Astrocyte of the spinal cord (primary cell): ENCODE measurements at regions not wholly inside any gene's neighbourhood (a gene's known extent, or its start where the extent isn't known, plus 50 kb on each side); places are given as distances from the start of the nearest gene placed in this dataset.
A peak's percentile ranks its signal among the peaks of the same experiment; 100 is the strongest.

Source experiments
- DNase-seq: peaks from one replicate; pipeline ENCODE4 v3.0.0; 2011; ENCODE audit warnings: low read depth, low spot score
- H3K4me3 ChIP-seq: 2 replicates; pipeline ENCODE4 v1.5.1; 2011; ENCODE audit warnings: low read depth, mild to moderate bottlenecking, low read length, moderate library complexity
- in situ Hi-C: cut with HindIII; loops from 2 replicates; pipeline ENCODE4 v1.10.0; 2017; ENCODE audit warnings: low sequenced_read_pairs
- TF ChIP-seq, protein P1 (sequence below): IDR thresholded peaks from 2 replicates; pipeline ENCODE4 v1.5.1; 2012; ENCODE audit warnings: low read depth, mild to moderate bottlenecking, low read length, inconsistent platforms

GRCh38 chr4:60652933-60653332, 547.2 kb upstream of the ADGRL3 start:
- in situ Hi-C loops, result no loop called here
- DNase-seq, result no peak
- TF ChIP-seq, protein P1, sequence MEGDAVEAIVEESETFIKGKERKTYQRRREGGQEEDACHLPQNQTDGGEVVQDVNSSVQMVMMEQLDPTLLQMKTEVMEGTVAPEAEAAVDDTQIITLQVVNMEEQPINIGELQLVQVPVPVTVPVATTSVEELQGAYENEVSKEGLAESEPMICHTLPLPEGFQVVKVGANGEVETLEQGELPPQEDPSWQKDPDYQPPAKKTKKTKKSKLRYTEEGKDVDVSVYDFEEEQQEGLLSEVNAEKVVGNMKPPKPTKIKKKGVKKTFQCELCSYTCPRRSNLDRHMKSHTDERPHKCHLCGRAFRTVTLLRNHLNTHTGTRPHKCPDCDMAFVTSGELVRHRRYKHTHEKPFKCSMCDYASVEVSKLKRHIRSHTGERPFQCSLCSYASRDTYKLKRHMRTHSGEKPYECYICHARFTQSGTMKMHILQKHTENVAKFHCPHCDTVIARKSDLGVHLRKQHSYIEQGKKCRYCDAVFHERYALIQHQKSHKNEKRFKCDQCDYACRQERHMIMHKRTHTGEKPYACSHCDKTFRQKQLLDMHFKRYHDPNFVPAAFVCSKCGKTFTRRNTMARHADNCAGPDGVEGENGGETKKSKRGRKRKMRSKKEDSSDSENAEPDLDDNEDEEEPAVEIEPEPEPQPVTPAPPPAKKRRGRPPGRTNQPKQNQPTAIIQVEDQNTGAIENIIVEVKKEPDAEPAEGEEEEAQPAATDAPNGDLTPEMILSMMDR, result no peak
- H3K4me3 ChIP-seq, result no peak overlapping the region

- no peak for DNase-seq
- TF ChIP-seq, protein P1, result no peak
- H3K4me3 ChIP-seq, result no peak overlapping the region
- in situ Hi-C loops, result no loop called here
Observed at GRCh38 chr4:60655356-60655755, 544.8 kb upstream of the ADGRL3 start.

GRCh38 chr4:60656171-60656570, 544.0 kb upstream of the ADGRL3 start:
- H3K4me3 ChIP-seq, result no peak overlapping the region
- in situ Hi-C loops, result no loop called here
- TF ChIP-seq, protein P1, result no peak
- DNase-seq, result peak; percentile 21

DNA sequence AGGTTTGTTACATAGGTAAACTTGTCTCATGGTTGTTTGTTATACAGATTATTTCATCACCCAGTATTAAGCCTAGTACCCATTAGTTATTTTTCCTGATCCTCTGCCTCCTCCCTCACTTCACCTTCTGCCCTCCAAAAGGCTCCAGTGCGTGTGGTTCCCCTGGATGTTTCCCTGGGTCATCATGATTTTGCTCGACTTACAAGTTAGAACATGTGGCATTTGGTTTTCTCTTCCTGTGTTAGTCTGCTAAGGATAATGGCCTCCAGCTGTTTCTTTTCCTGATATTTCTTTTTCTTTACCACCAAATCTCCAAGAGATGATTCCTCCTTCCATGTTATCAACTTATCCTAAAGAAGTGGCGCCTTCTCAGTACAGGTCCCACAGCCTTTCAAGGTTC, 543.1 kb upstream of the ADGRL3 start:
- DNase-seq, result no peak
- no peak overlapping the region for H3K4me3 ChIP-seq
- TF ChIP-seq, protein P1, result no peak
- in situ Hi-C loops, result no loop called here

DNA sequence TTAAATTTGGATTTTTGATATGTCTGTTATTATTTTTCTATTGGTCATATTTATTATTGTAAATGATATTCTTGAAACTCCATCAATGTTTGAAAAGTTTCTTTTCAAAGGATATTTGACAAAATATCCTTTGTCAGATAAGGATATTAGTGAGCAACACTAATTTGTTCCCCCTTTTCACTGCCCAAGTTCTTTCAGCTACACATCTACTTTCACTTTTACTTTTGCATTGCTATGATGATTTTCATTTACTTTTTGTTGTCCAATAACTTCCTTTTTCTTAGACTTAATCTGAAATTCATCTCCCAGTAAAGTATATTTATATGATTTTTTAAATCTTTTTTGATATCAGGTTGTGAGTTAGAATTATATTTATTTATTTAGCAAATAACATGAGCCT, 542.3 kb upstream of the ADGRL3 start:
- in situ Hi-C loops, result no loop called here
- TF ChIP-seq, protein P1, result no peak
- H3K4me3 ChIP-seq, result no peak overlapping the region
- peak; percentile 40 for DNase-seq

GRCh38 chr4:60663769-60664168, 536.4 kb upstream of the ADGRL3 start:
- DNase-seq, result no peak

More at GRCh38 chr4:60663769-60664168, 536.4 kb upstream of the ADGRL3 start:
- in situ Hi-C loops, result no loop called here
- no peak overlapping the region for H3K4me3 ChIP-seq
- TF ChIP-seq, protein P1, result no peak
